Fibroblast of lung (primary cell): ENCODE measurements at regions not wholly inside any gene's neighbourhood (a gene's known extent, or its start where the extent isn't known, plus 50 kb on each side); places are given as distances from the start of the nearest gene placed in this dataset.

Experiments used
- EZH2 ChIP-seq: IDR thresholded peaks from 2 replicates; pipeline ENCODE4 v1.5.1; 2012; ENCODE audit warnings: low read length, control low read depth, mild to moderate bottlenecking; ENCODE audit errors: missing control alignments
- TF ChIP-seq, protein P1 (sequence below), 2 donors: IDR thresholded peaks in 1 of 2; conservative IDR thresholded peaks in 1 of 2; 1 replicate in 1 of 2; 2 replicates in 1 of 2; pipeline ENCODE4 v1.5.1; 2011 to 2012; ENCODE audit warnings: low read length in 2 of 2, control low read depth in 1 of 2, inconsistent platforms in 1 of 2, low read depth in 1 of 2, mild to moderate bottlenecking in 1 of 2

- TF ChIP-seq, protein P1, sequence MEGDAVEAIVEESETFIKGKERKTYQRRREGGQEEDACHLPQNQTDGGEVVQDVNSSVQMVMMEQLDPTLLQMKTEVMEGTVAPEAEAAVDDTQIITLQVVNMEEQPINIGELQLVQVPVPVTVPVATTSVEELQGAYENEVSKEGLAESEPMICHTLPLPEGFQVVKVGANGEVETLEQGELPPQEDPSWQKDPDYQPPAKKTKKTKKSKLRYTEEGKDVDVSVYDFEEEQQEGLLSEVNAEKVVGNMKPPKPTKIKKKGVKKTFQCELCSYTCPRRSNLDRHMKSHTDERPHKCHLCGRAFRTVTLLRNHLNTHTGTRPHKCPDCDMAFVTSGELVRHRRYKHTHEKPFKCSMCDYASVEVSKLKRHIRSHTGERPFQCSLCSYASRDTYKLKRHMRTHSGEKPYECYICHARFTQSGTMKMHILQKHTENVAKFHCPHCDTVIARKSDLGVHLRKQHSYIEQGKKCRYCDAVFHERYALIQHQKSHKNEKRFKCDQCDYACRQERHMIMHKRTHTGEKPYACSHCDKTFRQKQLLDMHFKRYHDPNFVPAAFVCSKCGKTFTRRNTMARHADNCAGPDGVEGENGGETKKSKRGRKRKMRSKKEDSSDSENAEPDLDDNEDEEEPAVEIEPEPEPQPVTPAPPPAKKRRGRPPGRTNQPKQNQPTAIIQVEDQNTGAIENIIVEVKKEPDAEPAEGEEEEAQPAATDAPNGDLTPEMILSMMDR (conservative IDR thresholded peaks at IDR 0.05 in 1 of 2, IDR thresholded peaks at IDR 0.05 in 1 of 2; ENCODE audit: low read depth in 1 of 2, low read length in 2 of 2): no peak
- no peak for TF ChIP-seq EZH2
These were observed 478.7 kb downstream of the HTR1B start for GRCh38 chr6:76984572-76984971.
